Fibroblast of villous mesenchyme (primary cell): ENCODE measurements at regions not wholly inside any gene's neighbourhood (a gene's known extent, or its start where the extent isn't known, plus 50 kb on each side); places are given as distances from the start of the nearest gene placed in this dataset.

Source experiments
- DNase-seq: peaks from one replicate; pipeline ENCODE4 v3.0.0-alpha.2; 2010; ENCODE audit warnings: low read depth
- H3K4me3 ChIP-seq: 2 replicates; pipeline ENCODE4 v1.5.1; 2011; ENCODE audit warnings: low read depth, mild to moderate bottlenecking, low read length
- TF ChIP-seq, protein P1 (sequence below): IDR thresholded peaks from 2 replicates; pipeline ENCODE4 v1.5.1; 2012; ENCODE audit warnings: low read depth, mild to moderate bottlenecking, low read length; ENCODE audit not compliant: insufficient read depth

DNA sequence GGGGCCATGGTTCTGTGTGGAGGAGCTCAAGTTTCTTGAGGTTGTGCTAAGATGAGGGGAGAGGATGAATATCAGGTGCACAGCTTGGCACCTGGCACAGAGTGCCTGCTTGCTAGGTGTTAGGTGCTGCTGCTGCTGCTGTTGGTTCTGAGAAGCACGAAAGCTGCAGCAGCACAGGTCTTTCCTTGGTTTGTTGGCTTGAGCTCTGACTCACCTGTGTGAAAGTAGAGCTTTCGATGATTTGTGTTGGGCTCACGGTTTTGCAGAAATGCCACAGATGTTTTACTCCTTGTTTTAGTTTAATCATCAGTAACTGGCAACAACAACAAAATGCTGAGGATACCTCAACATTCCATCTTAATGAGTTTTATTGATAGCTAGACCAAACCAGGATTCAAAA is 221.6 kb downstream of the BRINP2 start:
- DNase-seq: no peak
- TF ChIP-seq, protein P1, sequence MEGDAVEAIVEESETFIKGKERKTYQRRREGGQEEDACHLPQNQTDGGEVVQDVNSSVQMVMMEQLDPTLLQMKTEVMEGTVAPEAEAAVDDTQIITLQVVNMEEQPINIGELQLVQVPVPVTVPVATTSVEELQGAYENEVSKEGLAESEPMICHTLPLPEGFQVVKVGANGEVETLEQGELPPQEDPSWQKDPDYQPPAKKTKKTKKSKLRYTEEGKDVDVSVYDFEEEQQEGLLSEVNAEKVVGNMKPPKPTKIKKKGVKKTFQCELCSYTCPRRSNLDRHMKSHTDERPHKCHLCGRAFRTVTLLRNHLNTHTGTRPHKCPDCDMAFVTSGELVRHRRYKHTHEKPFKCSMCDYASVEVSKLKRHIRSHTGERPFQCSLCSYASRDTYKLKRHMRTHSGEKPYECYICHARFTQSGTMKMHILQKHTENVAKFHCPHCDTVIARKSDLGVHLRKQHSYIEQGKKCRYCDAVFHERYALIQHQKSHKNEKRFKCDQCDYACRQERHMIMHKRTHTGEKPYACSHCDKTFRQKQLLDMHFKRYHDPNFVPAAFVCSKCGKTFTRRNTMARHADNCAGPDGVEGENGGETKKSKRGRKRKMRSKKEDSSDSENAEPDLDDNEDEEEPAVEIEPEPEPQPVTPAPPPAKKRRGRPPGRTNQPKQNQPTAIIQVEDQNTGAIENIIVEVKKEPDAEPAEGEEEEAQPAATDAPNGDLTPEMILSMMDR: no peak

DNA sequence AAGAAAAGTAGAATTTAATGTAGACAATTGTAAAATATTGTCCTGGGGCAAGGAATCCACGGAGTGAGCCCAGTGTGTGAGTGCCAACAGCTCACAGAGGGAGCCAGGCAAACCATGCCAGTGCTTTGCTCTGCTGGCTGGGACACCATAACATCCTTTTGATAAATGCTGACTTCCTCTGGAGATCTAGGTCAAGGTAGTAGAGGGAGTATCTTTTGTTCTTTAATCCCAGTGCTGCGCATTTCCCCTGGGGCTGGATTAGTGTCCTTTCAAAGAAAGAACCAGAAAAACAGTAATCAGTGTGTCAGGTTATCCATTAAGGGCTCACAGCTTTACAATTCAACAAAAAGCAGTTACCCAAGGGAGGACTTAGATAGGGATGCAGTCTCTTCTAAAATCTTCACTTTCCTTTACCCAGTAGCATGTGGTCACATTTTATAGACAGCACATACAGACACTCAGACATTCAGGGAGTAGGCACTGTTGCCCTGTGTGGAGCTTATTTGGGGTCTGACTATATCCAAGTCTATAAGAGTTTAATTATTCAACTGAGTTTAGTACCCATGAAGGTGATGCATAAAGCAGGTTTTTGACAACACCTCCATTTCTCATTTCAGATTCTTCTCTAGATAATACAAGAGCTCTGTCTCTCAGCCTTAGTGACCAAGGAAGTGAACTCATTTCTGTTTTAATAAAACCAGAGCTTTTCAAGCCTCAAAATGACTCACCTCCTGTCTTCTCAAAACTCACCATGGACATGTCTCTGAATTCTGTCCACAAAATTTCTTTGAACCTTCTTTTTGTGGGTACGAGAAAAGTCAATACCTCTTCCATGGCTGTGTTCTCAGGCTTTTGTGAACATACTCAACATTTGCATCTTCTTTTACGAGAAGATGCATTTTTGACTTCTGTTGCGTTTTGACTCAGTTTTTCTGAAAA is 215.3 kb downstream of the BRINP2 start:
- DNase-seq: no peak
- TF ChIP-seq, protein P1: no peak
- no peak overlapping the region for H3K4me3 ChIP-seq

More for the DNA sequence above, 221.6 kb downstream of the BRINP2 start:
- H3K4me3 ChIP-seq: no peak overlapping the region

DNA sequence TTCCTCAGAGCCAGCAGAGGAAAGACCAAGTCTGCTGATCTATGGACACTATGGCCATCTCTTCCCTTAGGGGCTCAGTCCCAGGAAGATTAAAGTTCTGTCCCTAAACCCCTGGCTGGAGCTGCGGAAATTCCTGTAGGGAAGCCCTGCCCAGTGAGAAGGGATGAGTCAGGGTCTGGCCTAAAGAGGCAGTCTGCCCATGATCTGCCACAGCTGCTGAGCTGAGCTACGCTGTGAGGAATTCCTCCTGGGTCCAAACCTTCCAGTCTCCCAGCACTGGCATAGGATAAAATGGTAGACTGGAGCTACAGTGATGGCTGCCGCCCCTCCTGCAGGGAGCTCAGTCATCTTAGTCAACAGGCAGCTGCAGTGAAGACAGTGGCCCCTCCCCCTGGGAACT is 213.7 kb downstream of the BRINP2 start:
- H3K4me3 ChIP-seq: no peak overlapping the region
- peak; percentile 11 for DNase-seq
- TF ChIP-seq, protein P1: no peak

DNA sequence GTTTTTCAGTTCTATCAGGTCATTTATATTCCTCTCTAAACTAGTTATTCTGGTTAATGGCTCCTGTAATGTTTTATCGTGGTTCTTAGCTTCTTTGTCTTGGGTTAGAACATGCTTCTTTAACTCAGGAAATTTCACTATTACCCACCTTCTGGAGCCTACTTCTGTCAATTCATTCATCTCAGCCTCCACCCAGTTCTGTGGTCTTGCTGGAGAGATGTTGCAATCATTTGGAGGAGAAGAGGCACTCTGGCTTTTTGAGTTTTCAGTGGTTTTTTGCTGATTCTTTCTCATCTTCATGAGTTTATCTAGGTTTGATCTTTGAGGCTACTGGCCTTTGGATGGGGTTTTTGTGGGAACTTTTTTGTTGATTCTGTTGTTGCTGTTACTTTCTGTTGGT is 213.0 kb downstream of the BRINP2 start:
- H3K4me3 ChIP-seq: no peak overlapping the region
- TF ChIP-seq, protein P1: no peak
- DNase-seq: no peak

DNA sequence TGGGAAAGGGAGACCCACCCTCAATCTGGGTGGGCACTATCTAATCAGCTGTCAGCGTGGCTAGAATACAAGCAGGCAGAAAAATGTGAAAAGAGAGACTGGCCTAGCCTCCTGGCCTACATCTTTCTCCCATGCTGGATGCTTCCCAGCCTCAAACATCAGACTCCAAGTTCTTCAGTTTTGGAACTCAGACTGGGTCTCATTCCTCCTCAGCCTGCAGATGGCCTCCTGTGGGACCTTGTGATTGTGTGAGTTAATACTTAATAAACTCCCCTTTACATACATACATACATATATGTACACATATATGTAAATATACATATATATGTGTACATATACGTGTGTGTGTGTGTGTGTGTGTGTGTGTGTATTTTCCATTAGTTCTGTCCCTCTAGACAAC is 207.1 kb downstream of the BRINP2 start:
- no peak for DNase-seq
- TF ChIP-seq, protein P1: no peak
- no peak overlapping the region for H3K4me3 ChIP-seq

DNA sequence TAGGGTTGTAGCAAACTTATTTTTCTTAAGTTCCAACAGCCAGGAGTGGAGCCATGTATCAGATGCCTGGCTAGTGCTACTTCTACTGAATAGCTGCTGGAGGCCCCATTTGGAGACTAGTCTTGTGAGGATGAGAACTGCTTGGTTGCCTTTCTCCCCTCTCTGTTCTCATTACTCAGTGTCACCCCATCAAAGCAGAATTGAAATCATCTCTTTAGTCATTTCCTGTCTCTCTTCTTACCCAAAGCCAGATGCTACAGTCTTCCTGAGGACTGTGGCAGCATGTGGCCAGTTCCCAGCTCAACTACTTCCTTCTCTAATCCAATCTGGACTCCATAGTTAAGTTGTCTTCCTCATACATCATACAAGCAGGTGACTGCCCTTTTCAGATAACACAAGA is 197.5 kb downstream of the BRINP2 start:
- DNase-seq: no peak
- TF ChIP-seq, protein P1: no peak
- H3K4me3 ChIP-seq: no peak overlapping the region

DNA sequence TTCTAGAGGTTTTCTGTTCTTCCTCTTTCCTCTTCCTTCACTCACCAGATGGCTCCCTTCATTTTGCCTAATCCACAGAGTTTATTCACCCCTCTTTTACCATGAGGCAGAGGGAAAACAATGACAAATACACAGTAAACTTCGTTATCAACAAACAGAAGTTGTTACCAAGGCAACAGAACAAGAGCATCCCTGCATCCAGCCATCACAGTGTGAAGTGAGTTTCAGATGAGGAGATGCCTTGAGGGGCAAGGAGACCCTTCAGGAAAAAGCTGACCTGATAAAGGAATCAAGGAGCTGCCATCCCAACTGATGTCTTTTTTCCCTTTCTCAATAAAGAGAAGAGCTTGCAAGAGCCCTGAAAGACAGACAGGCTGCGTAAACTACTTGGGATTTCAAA is 195.3 kb downstream of the BRINP2 start:
- TF ChIP-seq, protein P1: no peak
- no peak overlapping the region for H3K4me3 ChIP-seq
- no peak for DNase-seq
